Forelimb muscle (tissue), 1 donor: ENCODE measurements at regions not wholly inside any gene's neighbourhood (a gene's known extent, or its start where the extent isn't known, plus 50 kb on each side); places are given as distances from the start of the nearest gene placed in this dataset.
"Not testable (repeated sequence)": the region's sequence is repeated elsewhere in the genome, so short reads cannot be mapped to it uniquely, and the experiment has no call there.

Experiments
- DNase-seq: peaks from one replicate; pipeline ENCODE4 v3.0.0-alpha.2; 2013; ENCODE audit warnings: low read depth

DNA sequence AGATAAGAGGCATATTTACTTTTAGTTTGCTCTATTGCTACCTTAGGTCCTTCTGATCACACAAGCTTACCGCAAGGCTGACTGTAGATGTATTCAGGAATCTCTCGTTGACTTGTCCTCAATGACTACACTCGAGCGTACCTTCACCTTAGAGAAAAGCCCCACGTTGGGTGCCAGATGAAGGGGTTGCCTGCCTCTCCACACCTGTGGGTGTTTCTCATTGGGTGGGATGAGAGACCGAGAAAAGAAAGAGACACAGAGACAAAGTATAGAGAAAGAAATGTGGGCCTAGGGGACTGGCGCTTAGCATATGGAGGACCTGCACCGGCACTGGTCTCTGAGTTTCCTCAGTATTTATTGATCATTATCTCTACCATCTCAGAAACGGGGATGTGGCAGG lies 51.8 kb downstream of the ASCL4 start:
- no peak for DNase-seq

DNA sequence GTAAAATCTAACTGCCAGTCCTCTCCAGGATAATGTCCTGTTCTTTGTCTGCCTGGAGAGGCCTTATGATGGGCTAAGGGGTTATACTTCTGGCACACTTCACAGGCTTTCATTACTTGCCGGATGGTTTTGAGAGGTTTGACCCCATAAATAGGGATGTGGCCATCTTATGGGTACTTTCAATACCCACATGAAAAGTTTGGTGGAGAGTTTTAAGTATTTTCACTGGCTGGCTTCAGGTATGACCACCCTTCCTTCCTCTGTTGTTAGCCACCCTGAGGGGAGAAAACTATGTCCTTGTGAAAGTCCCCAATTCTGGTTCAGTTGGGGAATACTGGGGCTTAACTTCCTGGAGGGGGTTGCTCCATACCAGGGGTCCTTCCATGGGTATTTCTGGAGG lies 54.8 kb downstream of the ASCL4 start:
- no peak for DNase-seq

DNA sequence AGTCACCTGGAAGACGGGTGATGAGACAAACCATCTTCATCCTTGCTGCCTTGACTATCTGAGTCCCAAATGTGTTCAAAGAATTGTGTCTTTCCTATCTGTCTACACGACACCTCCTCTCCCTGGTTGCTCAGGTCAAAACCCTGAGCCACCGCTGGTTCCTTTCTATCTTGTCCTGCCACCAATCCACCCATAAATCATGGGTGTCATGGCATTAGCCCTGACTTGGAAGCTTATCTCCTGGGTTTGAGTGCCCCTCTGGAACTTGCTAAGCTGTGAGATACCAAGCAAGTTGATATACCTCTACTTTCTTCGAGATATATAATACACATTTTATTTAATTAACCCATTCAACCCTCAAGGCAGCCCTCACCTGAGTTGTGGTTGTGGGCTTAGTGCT lies 57.9 kb downstream of the ASCL4 start:
- no peak for DNase-seq

DNA sequence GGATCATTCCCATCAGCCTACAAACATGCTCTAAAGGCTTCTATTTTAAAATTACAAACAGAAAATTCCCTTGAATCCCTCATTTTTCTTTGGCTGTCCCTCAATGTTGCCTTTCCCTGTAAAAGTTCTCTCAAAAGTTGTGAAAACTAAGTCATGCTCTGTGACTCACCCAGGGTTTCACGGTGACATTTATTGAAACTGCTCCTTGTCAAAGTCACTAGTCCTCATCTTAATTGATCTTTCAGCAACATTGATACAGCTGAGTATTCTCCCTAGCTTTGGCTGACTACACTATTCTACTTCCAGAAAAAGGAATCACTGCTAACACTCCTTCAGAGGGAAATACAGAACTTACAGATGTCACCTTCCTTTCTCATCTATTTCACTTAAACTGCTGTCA lies 65.7 kb downstream of the ASCL4 start:
- no peak for DNase-seq

GRCh38 chr12:107843351-107844311 lies 69.1 kb downstream of the ASCL4 start:
- DNase-seq = no peak

DNA sequence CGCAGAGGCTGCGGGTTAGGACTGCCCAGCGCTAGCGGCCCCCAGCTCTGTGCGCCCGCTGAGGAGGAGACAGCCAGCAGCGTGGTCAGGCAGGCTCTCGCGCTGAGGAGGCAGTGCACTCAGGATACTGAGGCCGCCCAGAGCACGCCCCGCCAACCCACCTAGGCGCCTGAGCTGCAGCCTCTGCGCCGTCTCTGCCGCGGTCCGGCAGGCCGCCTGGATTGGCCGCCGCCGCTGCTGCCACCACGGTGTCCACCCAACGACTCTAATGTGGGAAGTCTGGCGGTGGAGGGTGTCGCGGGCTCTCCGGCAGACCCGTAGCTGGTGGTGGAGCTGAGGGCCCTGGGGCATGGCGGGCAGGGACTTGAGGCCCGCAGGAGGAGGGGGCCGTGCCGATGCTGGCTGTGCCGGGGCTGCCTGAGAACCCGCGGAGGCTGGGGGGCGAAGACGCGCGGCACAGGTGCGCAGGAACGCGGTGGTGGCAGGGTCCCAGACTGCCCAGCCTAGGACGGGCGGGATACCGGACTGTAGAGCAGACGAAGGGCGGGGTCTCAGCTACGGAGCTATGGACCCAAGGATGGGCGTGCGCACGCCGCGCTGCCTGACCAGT lies 69.9 kb downstream of the ASCL4 start:
- DNase-seq = no peak

DNA sequence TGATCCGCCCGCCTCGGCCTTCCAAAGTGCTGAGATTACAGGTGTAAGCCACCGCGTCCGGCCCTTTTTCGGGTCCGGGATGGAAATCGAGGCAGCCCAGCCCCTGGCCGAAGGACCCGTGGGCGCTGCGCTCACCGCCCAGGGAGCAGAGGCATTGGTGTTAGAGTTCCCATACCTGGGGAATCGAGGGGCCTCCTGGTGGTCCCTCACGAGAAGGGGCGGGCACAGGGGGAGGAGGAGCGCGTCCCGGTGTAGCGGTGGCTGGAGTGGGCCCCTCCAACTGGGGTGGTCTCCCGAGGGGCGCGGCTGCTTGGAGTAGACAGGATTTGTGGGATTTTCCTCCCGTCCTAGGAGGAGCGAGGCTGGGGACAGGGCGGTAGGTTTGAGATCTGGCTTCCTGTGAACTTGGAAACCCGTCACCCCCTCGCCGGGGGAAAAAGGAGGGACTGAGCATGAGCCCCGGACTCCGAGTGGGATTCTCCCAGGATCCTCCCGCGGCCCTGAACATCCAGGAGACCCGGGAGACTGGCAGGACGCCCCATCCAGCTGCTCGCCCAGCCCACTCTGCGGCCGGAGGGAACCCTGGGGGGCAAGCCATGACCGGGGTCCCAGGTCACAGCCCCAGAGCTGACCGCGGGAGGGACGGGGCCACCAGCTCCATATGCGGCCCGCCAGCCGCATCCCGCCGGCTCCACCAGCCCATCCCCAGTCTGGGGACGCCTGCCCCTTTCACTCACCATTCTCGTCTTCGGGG lies 70.9 kb downstream of the ASCL4 start:
- no peak for DNase-seq

DNA sequence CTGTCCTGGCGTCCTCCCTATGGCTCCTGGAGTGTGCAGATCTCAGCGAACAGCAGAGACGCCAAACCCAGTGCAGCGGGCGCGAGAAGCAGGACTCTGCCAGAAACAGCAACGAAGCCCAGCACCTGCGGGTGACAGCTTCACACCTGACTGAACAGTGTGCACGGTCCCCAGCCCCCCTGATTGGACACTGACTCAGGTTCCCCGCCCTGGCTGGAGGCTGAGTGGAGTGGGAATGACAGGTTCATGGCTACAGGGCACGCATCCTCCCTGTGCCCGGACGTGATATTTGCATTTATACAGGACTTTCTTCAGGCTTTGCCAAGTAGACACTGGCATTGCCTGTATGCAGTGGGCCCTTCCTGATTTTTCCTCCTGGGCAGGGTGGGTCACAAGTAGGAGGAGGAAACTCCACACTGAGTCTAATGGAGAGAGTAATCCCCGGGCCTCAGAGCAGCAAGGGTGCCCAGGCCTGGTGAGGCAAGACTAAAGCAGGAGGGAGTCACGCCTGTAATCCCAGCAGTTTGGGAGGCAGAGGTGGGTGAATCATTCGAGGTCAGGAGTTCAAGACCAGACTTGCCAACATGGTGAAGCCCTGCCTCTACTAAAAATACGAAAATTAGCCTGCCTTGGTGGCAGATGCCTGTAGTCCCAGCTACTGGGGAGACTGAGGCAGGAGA lies 71.6 kb downstream of the ASCL4 start:
- no peak for DNase-seq

DNA sequence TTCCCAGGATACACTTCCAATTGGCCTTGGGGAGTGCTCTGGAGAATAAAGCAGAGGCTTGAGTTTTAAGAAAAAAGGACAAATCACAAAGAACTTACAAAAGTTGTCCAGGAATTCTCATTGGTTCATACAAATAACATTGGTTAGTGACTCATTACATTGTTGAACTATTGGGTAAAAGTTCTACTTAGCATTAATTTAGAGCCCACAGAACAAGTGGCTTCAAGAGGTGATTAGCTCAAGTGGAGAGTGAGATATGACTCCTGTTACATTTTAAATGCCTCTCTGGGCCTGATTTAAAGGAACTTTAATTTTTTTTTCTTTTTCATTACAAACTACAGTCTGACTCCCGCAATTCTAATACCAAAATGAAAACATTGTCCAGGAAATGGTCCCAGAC lies 72.9 kb downstream of the ASCL4 start:
- DNase-seq = no peak

DNA sequence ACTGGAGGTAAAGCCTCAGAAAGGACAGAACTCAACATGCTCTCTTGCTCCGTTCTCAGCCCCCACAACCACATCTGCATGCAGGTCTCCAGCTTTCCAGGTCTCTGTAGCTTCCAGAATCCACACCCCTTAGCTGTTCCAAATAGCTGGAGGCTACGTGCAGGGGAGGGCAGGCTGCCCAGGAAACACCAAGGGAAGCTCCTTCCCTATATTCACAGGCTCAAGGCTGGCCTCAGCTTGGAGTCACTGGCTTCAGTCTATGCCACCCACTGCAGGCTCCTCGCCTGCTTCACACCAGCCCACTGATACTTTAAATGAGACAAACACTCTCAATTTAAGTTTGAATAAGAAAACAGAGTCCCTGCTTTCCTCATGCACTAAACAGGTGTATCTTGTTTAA lies 73.3 kb downstream of the ASCL4 start:
- no peak for DNase-seq

DNA sequence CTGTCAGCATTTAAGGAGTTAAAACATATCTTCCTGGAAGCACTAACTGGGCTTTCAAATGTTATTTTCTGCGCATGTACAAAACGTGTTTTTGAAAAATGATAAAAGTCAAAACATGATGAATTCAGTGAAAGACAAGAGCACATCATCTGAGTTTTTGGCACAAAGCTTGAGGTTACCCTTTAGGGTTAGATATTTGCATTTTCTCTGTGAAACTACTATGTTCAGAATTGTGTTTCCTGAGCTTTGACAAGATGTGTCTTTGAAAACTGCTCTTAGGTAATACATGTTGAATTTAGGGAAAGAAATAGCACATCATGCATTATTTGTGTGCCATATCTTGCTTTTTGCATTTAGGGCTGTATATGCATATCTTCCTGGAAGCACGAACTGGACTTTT lies 79.0 kb downstream of the ASCL4 start:
- DNase-seq = no peak

DNA sequence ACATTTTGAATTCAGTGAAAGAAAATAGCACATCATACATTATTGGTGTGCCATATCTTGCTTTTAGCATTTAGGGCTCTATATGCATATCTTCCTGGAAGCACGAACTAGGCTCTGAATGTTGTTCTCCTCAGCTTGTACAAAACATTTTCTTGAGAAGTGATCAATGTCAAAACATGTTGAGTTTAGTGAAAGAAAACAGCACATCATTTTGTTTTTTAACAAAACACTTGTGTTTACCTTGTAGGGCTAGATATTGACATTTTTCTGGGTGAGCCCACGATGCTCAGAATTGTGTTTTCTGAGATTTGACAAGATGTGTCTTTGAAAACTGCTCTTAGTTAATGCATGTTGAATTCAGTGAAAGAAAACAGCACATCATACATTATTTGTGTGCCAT lies 81.0 kb downstream of the ASCL4 start:
- DNase-seq = no peak

DNA sequence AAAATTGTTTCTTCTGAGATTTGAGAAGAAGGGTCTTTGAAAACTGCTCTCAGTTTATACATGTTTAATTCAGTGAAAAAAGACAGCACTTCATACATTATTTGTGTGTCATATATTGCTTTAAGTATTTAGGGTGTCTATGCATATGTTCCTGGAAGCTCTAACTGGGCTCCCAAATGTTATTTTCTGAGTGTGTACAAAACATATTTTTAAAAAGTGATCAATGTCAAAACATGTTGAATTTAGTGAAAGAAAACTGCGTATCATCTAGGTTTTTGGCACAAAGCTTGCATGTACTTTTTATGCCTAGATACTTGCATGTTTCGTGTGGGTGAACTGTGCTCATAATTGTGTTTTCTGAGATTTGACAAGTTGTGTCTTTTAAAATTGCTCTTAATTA lies 81.6 kb downstream of the ASCL4 start:
- DNase-seq = no peak

GRCh38 chr12:107857191-107857590 lies 82.7 kb downstream of the ASCL4 start:
- no peak for DNase-seq

- no peak for DNase-seq
These were observed 84.9 kb downstream of the ASCL4 start for GRCh38 chr12:107859367-107859766.

DNA sequence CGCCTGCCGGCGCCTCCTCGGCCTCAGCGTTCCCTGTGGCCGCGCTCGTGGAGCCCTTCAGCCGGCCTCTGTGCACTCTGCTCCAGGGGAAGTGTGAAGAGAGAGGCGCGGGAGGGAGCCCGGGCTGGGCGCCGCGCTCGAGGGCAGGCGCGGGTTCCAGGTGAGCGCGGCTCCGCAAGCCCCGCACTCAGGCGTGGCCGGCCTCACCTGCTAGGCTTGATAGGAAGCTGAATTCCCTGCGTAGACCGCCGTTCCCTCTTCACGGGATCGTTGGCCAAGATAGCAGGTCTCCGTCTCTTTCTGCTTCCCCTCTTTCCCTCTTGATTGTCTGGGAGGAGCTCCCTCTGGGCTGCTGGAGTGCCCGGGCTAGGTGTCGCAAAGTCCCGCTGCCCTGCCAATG lies 89.7 kb downstream of the ASCL4 start:
- DNase-seq = no peak

DNA sequence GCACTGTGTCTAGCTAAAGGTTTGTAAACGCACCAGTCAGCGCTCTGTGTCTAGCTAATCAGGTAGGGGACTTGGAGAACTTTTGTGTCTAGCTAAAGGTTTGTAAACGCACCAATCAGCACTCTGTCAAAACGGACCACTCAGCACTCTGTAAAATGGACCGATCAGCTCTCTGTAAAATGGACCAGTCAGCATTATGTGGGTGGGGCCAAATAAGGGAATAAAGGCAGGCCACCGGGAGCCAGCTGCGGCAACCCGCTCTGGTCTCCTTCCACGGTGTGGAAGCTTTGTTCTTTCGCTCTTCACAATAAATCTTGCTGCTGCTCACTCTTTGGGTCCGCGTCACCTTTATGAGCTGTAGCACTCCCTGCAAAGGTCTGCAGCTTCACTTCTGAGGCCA lies 90.2 kb downstream of the ASCL4 start:
- DNase-seq = not testable (repeated sequence)

GRCh38 chr12:107873223-107873622 lies 98.7 kb downstream of the ASCL4 start:
- DNase-seq = no peak

DNA sequence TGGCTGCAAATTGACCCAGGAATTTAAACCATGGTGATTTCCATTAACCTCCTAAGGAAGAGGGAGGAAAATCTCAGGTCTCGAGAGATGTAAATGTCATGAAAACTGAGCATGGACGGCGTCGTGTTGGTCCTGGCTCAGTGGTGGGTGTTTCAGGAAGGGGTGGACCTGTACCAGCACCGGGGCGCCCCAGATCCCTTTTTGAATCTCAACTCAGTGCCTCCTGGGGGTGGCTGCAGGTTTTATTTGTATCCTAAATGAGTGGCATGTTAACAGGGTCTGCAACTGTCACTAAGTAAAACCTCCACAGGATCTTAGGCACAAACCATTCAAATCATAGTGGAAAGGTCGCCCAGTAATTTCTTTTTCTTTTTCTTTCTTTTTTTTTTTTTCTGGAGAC lies 101.3 kb downstream of the ASCL4 start:
- no peak for DNase-seq

DNA sequence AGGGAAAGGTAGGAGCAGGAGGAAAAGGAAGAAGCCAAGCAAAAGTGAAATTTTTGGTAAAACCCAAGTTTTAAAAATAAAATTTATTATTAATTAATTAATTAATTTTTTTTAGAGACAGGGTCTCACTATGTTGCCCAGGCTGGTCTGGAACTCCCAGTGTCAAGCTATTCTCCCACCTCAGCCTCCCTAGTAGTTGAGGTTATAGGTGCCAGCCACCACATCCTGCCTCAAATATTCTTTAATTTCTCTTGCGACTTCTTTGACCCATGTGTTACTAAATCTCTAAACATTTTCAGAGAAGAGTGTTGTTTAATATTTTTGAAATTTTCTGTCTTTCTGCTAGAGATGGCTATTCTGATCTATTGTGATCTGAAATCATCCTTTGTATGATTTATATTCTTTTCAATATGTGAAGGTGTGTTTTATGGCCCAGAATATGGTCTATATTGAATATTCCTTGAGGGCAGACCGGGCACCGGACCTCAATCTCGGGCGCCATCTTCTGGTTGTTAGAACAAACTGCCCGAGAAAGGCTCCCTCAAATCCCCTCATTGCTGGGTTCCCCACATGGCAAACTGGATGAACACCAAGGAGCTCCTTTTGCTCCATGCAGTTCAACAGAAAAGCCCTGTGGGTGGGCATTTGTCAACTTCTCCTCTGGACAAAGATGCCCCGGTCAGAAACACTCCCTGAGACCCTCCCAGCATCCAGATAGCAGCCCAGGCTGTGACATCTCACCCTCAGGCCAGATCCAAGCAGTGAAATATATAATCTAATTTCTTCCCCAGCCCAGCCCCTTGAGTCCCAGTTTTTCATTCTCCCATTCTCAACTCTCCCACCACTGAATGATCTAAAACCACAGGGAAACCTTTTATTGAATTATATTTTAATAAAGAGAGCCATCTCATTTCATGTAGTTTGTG lies 110.5 kb downstream of the ASCL4 start:
- no peak for DNase-seq

DNA sequence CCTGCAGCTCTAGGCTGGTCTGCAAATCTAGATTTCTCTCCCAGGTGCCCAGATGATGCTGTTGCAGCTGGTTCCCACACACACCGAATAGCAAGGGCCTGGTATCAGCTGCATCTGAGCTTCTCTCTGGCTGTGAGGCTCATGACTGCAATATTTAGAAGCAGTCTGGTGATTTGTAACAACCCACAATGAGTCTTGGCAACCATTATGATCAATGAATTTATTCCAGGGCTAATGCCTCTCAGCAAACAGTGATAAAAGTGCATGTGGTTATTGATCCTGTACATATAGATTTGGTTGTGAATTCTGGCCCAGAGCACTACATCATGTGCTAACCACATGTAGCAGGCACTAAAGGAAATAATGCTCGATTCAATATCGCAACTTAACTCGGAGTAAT lies 114.3 kb downstream of the ASCL4 start:
- DNase-seq = no peak
